ENCODE measurements at regions not wholly inside any gene's neighbourhood (a gene's known extent, or its start where the extent isn't known, plus 50 kb on each side); places are given as distances from the start of the nearest gene placed in this dataset.

DNA sequence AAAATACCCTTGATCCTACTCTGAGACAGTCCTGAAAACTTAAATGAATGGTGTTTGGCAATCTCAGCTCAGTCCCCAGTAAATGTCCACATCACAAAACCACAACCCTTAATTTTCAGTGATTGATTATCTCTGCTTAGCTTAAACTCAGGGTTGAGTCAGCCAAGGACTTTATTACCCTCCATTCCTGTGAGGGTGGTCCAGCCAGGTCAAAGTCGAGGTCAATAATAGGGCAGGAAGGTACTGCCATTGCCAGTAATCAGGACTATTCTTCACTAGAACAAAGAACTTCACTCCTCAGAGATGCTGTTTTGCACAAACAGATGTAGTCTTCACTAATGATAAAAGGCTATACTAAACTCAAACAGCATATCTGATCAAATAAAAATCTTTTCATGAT is 499.4 kb downstream of the ISL1 start:
- Histone ChIP-seq H3K27me3 (no peaks in the 10 kb centered on the region), H3K36me3 (no peaks in the 10 kb centered on the region), H3K27ac (no peak overlapping the region), H3K4me1 (no peaks in the 10 kb centered on the region), H3K4me3 (no peak overlapping the region), H3K9me3 (no peaks in the 10 kb centered on the region)
- DNase-seq, result no peak
- no peak for ATAC-seq
- TF ChIP-seq, protein P1, sequence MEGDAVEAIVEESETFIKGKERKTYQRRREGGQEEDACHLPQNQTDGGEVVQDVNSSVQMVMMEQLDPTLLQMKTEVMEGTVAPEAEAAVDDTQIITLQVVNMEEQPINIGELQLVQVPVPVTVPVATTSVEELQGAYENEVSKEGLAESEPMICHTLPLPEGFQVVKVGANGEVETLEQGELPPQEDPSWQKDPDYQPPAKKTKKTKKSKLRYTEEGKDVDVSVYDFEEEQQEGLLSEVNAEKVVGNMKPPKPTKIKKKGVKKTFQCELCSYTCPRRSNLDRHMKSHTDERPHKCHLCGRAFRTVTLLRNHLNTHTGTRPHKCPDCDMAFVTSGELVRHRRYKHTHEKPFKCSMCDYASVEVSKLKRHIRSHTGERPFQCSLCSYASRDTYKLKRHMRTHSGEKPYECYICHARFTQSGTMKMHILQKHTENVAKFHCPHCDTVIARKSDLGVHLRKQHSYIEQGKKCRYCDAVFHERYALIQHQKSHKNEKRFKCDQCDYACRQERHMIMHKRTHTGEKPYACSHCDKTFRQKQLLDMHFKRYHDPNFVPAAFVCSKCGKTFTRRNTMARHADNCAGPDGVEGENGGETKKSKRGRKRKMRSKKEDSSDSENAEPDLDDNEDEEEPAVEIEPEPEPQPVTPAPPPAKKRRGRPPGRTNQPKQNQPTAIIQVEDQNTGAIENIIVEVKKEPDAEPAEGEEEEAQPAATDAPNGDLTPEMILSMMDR (IDR thresholded peaks at IDR 0.05), result no peak
- intact Hi-C loops (cut with DNase I), result no loop called here

- H3K4me1 ChIP-seq, result no peaks in the 10 kb centered on the region
- no peaks in the 10 kb centered on the region for H3K27me3 ChIP-seq
- no peak overlapping the region for H3K27ac ChIP-seq
- H3K9me3 ChIP-seq, result no peaks in the 10 kb centered on the region
- no peaks in the 10 kb centered on the region for H3K36me3 ChIP-seq
- DNase-seq (no peak), ATAC-seq (no peak)
- intact Hi-C loops (cut with DNase I), result no loop called here
- TF ChIP-seq, protein P1 (IDR thresholded peaks at IDR 0.05), result no peak
- no peak overlapping the region for H3K4me3 ChIP-seq
Observed at GRCh38 chr5:51889703-51890102, 506.5 kb downstream of the ISL1 start.

GRCh38 chr5:51890435-51891116 is 507.3 kb downstream of the ISL1 start:
- ATAC-seq, result no peak
- H3K36me3 ChIP-seq, result no peaks in the 10 kb centered on the region
- no peaks in the 10 kb centered on the region for H3K4me1 ChIP-seq

GRCh38 chr5:51892680-51893079 is 509.4 kb downstream of the ISL1 start:
- Histone ChIP-seq H3K4me3 (no peak overlapping the region), H3K9me3 (no peaks in the 10 kb centered on the region), H3K27me3 (no peaks in the 10 kb centered on the region), H3K27ac (no peak overlapping the region), H3K36me3 (no peaks in the 10 kb centered on the region), H3K4me1 (no peaks in the 10 kb centered on the region)
- TF ChIP-seq, protein P1 (IDR thresholded peaks at IDR 0.05), result no peak
- intact Hi-C loops (cut with DNase I), result no loop called here
- ATAC-seq, result no peak
- DNase-seq, result no peak

More at GRCh38 chr5:51890435-51891116, 507.3 kb downstream of the ISL1 start:
- intact Hi-C loops (cut with DNase I), result no loop called here
- H3K9me3 ChIP-seq, result no peaks in the 10 kb centered on the region
- TF ChIP-seq, protein P1 (IDR thresholded peaks at IDR 0.05), result no peak
- DNase-seq, result no peak
- no peaks in the 10 kb centered on the region for H3K27me3 ChIP-seq
- no peak overlapping the region for H3K27ac ChIP-seq
- H3K4me3 ChIP-seq, result no peak overlapping the region

GRCh38 chr5:51895834-51896233 is 512.6 kb downstream of the ISL1 start:
- Histone ChIP-seq H3K4me3 (no peak overlapping the region), H3K27me3 (no peaks in the 10 kb centered on the region), H3K36me3 (no peaks in the 10 kb centered on the region), H3K4me1 (no peaks in the 10 kb centered on the region), H3K27ac (no peak overlapping the region), H3K9me3 (no peaks in the 10 kb centered on the region)
- intact Hi-C loops (cut with DNase I), result no loop called here
- TF ChIP-seq, protein P1 (IDR thresholded peaks at IDR 0.05), result no peak
- ATAC-seq, result no peak
- no peak for DNase-seq

DNA sequence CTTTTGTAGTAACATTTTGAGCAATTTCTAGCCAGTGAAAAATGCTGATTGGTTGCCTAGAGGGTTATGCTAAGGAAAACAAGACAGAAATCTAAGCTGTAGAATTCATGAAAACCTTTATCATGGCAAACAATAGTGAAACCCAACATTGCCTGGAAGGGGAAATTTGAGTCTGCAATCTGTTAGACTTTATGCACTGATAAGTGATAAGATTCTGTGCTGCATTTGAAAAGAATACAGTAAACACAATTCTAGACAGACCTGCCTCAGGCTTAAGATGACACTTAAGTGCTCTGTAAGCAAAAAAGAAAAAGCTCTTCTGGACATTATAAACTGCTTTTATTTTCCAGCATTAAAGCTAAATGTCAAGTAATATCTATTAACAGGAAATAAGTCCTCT is 519.3 kb downstream of the ISL1 start:
- no peaks in the 10 kb centered on the region for H3K27me3 ChIP-seq
- H3K4me1 ChIP-seq, result no peaks in the 10 kb centered on the region
- TF ChIP-seq, protein P1 (IDR thresholded peaks at IDR 0.05), result no peak
- DNase-seq (no peak), ATAC-seq (no peak)
- intact Hi-C loops (cut with DNase I), result no loop called here
- no peaks in the 10 kb centered on the region for H3K9me3 ChIP-seq
- no peaks in the 10 kb centered on the region for H3K36me3 ChIP-seq
- no peak overlapping the region for H3K4me3 ChIP-seq
- H3K27ac ChIP-seq, result no peak overlapping the region

Measured in upper lobe of right lung (tissue), 1 donor.